Large intestine (tissue), 3 donors: ENCODE measurements at regions not wholly inside any gene's neighbourhood (a gene's known extent, or its start where the extent isn't known, plus 50 kb on each side); places are given as distances from the start of the nearest gene placed in this dataset.
A peak's percentile ranks its signal among the peaks of the same experiment; 100 is the strongest.
"Not testable (repeated sequence)": the region's sequence is repeated elsewhere in the genome, so short reads cannot be mapped to it uniquely, and the experiment has no call there.

Source experiments
- DNase-seq, 2 donors: peaks; one replicate each; pipeline versions ENCODE4 v3.0.0 to v3.0.0-alpha.2; 2013
- H3K27ac ChIP-seq: one replicate; pipeline ENCODE4 v1.5.1; 2013; ENCODE audit warnings: low read length
- H3K27me3 ChIP-seq: 2 replicates; pipeline ENCODE4 v1.6.1; 2013; ENCODE audit warnings: low read length; ENCODE audit not compliant: control insufficient read depth, insufficient read depth
- H3K36me3 ChIP-seq: 2 replicates; pipeline ENCODE4 v1.6.1; 2013; ENCODE audit warnings: low read length; ENCODE audit not compliant: control insufficient read depth, insufficient read depth
- H3K4me1 ChIP-seq: one replicate; pipeline ENCODE4 v1.6.1; 2013; ENCODE audit warnings: low read length; ENCODE audit not compliant: control insufficient read depth, insufficient read depth
- H3K4me3 ChIP-seq: one replicate; pipeline ENCODE4 v1.5.1; 2013; ENCODE audit warnings: low read length
- H3K9me3 ChIP-seq: one replicate; pipeline ENCODE4 v1.6.1; 2013; ENCODE audit warnings: mild to moderate bottlenecking, low read depth, low read length, moderate library complexity; ENCODE audit not compliant: control insufficient read depth
- WGBS: methylation state at CpG from one replicate; pipeline ENCODE4 v1.1.5; 2013; ENCODE audit warnings: low lambda C conversion rate; ENCODE audit not compliant: insufficient coverage; 5-methylcytosine and 5-hydroxymethylcytosine counted together

DNA sequence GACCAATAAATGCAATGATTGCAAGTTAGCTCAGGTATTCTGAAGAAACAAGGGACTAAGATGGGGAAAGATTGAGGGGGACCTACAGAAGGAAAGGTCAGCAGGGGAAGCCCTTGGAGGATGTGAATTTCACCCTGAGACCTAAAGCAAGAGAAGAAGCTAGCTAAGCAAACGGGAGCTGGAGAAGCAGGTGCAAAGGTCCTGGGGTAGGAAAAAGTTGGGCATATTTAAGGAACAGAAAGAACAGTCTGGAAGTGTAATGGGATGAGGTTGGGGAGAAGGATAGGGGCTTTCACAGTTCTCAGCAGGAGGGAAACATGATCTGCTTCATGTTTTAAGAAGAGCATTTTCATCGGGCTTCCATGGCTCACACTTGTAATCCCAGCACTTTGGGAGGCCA lies 89.7 kb upstream of the SLC45A1 start:
- H3K36me3 ChIP-seq: no peaks in the 10 kb centered on the region
- no peaks in the 10 kb centered on the region for H3K27me3 ChIP-seq
- H3K27ac ChIP-seq: no peak overlapping the region
- DNase-seq: no peak
- H3K9me3 ChIP-seq: no peaks in the 10 kb centered on the region
- H3K4me3 ChIP-seq: no peak overlapping the region
- no CpG with 5 or more reads among the region's 2 CpGs for WGBS
- H3K4me1 ChIP-seq: peaks cover 3% of the 10 kb centered on the region

DNA sequence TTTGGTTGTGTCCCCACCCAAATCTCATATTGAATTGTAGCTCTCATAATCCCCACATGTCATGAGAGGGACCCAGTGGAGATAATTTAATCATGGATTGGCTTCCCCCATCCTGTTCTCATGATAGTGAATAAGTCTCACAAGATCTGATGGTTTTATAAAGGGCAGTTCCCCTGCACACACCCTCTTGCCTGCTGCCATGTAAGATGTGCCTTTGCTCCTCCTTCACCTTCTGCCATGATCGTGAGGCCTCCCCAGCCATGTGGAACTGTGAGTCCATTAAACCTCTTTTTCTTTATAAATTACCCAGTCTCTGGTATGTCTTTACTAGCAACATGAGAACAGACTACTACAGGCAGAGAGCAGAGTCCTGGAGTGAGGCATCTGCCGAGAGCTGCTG lies 90.2 kb upstream of the SLC45A1 start:
- not testable (repeated sequence) for H3K36me3 ChIP-seq, DNase-seq, H3K9me3 ChIP-seq, H3K4me1 ChIP-seq, H3K27me3 ChIP-seq, H3K4me3 ChIP-seq, H3K27ac ChIP-seq
- no CpG with 5 or more reads among the region's 2 CpGs for WGBS

DNA sequence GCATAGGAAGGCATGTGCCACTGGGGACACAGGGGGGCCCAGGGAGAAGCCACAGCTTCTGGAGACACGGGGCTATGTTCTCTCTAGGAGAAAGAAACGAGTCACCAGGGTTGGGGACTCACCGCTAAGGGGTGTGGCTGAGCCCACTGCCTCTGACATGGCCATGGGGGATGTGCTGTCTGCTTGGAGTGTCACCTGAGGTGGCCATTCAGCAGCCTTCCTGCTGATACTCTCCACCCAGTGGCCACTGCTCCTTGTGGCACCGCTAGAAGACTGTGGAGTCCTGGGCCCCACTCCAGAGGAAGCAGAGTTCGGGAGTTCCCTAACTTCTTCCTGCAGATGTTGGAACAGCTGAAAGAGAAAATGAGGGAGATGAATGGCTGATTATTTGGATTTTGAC lies 91.2 kb upstream of the SLC45A1 start:
- H3K36me3 ChIP-seq: no peaks in the 10 kb centered on the region
- H3K27me3 ChIP-seq: no peaks in the 10 kb centered on the region
- no peak for DNase-seq
- H3K9me3 ChIP-seq: no peaks in the 10 kb centered on the region
- H3K4me3 ChIP-seq: no peak overlapping the region
- H3K27ac ChIP-seq: no peak overlapping the region
- WGBS: no CpG with 5 or more reads among the region's 5 CpGs
- no peaks in the 10 kb centered on the region for H3K4me1 ChIP-seq

DNA sequence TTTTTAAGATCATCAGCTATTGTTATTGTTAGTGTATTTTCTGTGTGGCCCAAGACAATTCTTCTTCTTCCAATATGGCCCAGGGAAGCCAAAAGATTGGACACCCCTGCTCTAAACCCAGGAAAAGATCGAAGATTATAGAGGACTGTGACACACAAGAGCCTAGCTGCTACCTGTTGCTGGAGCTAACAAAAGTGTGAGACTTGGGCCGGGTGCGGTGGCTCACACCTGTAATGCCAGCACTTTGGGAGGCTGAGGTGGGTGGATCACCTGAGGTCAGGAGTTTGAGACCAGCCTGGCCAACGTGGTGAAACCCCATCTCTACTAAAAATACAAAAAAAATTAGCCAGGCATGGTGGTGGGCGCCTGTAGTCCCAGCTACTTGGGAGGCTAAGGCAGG lies 91.9 kb upstream of the SLC45A1 start:
- H3K27me3 ChIP-seq, H3K4me3 ChIP-seq, H3K36me3 ChIP-seq, H3K4me1 ChIP-seq, DNase-seq, H3K27ac ChIP-seq, H3K9me3 ChIP-seq: not testable (repeated sequence)
- WGBS: no CpG with 5 or more reads among the region's 5 CpGs

DNA sequence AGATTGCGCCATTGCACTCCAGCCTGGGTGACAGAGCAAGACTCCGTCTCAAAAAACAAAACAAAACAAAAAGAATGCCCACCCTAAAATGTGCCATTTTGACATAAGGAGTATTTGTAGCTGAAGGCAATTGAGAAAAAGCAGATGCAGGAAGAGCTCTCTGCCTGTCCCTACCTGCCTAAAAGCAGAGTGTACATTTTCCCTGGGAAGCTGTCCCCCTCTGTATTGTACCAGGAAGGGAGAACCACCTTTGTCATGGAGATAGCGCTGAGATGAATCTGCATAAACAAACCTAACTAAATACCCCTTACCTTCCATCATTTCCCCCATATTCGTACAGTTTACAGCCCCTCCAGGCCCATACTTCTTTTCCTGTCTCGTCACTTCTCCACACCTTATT lies 94.4 kb upstream of the SLC45A1 start:
- Histone ChIP-seq H3K27ac (no peak overlapping the region), H3K36me3 (no peaks in the 10 kb centered on the region), H3K9me3 (no peaks in the 10 kb centered on the region), H3K4me1 (no peaks in the 10 kb centered on the region), H3K27me3 (no peaks in the 10 kb centered on the region), H3K4me3 (no peak overlapping the region)
- no CpG with 5 or more reads among the region's 5 CpGs for WGBS
- no peak for DNase-seq

DNA sequence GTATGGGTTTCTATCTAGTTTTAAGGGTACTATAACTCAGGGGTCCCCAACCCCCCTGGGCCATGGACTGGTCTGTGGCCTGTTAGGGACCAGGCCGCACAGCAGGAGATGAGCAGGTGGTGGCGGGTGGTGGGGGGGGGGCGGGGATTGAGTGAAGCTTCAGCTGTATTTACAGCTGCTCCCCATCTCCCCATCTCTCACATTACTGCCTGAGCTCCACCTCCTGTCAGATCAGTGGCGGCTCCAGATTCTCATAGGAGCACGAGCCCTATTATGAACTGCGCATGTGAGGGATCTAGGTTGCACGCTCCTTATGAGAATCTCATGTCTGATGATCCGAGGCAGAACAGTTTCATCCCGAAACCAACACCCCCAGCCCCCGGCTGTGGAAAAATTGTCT lies 95.1 kb upstream of the SLC45A1 start:
- DNase-seq: no peak
- no CpG with 5 or more reads among the region's 10 CpGs for WGBS
- no peak overlapping the region for H3K27ac ChIP-seq

DNA sequence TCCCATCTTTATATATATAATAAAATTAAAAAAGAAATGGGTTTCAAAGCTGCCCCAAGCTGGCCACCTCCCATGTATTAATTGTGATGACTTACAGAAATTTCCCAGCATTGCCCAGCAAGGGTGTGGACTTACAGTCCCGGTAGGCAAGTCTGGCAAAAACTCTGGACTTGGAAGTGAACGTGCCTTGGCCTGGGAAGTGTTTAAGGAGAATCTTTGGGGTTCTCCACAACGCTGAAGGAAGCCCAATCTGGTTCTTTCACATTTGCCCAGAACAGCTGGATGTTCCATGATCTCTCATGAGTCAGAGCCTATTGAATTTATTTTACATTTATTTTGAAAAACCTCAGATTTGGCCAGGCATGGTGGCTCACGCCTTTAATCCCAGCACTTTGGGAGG lies 98.4 kb upstream of the SLC45A1 start:
- H3K27ac ChIP-seq: no peak overlapping the region
- H3K4me1 ChIP-seq: peaks cover 13% of the 10 kb centered on the region
- H3K4me3 ChIP-seq: no peak overlapping the region
- no peak for DNase-seq
- H3K36me3 ChIP-seq: no peaks in the 10 kb centered on the region
- no peaks in the 10 kb centered on the region for H3K9me3 ChIP-seq
- H3K27me3 ChIP-seq: no peaks in the 10 kb centered on the region
- no CpG with 5 or more reads among the region's 4 CpGs for WGBS

More for the DNA sequence above, 95.1 kb upstream of the SLC45A1 start:
- Histone ChIP-seq H3K4me3 (no peak overlapping the region), H3K36me3 (no peaks in the 10 kb centered on the region), H3K9me3 (no peaks in the 10 kb centered on the region), H3K4me1 (peaks cover under 1% of the 10 kb centered on the region), H3K27me3 (no peaks in the 10 kb centered on the region)

DNA sequence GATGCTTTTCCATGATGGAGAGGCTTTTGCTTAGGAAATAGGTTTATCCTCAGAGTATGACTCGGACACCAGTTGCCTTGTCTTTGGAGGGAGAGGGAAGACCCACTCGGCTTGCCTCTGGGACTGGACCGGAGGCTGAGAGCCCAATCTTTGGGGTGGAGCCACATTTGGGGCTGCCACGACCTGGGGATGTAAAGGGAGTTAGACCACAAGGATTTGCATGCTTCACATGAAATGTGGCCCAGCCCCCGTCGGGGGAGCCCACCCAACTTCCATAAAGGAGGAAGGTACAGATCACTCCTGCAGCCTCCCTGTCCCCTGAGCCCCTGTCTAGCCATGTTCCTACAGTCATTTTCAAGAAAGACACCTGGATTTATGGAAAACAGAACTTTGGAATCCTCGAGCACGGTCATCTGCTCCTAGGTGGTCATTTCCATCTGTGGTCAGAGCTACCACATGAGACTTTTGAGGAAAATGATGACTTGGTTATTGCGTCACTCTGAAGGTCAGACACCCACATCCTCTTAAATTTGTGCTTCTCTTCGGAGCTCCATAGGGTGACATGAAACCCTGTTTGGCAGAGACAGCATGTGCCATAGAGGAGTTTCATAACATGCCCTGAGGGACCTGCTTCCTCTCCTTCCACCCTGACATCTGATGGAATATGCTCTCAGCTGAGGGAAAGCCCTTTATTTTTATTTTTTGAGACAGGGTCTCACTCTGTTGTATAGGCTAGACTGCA lies 99.4 kb upstream of the SLC45A1 start:
- WGBS: no CpG with 5 or more reads among the region's 10 CpGs
- Histone ChIP-seq H3K4me3 (no peak overlapping the region), H3K36me3 (no peaks in the 10 kb centered on the region), H3K9me3 (no peaks in the 10 kb centered on the region), H3K27me3 (no peaks in the 10 kb centered on the region), H3K27ac (no peak overlapping the region), H3K4me1 (peaks cover 13% of the 10 kb centered on the region)
- no peak for DNase-seq

DNA sequence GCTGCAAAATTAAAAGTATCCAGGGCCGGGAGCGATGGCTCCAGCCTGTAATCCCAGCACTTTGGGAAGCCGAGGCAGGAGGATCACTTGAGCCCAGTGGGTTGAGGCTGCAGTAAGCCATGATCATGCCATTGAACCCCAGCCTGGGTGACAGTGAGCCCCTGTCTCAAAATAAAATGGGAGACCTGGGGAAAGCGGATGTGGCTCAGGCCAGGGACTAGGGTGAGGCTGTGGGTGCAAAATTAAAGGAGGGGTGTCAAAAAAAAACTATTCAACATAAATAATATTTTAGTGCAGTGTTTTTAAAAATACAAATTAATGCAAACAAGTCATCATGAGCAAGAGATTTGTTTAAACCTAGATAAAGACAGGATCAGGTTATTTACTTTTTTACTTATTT lies 100.1 kb upstream of the SLC45A1 start:
- H3K27me3 ChIP-seq: no peaks in the 10 kb centered on the region
- no peaks in the 10 kb centered on the region for H3K36me3 ChIP-seq
- H3K4me3 ChIP-seq: peak overlapping the region; percentile 48
- H3K27ac ChIP-seq: no peak overlapping the region
- no CpG with 5 or more reads among the region's 4 CpGs for WGBS
- peaks cover 13% of the 10 kb centered on the region for H3K4me1 ChIP-seq
- H3K9me3 ChIP-seq: no peaks in the 10 kb centered on the region
- DNase-seq: no peak

DNA sequence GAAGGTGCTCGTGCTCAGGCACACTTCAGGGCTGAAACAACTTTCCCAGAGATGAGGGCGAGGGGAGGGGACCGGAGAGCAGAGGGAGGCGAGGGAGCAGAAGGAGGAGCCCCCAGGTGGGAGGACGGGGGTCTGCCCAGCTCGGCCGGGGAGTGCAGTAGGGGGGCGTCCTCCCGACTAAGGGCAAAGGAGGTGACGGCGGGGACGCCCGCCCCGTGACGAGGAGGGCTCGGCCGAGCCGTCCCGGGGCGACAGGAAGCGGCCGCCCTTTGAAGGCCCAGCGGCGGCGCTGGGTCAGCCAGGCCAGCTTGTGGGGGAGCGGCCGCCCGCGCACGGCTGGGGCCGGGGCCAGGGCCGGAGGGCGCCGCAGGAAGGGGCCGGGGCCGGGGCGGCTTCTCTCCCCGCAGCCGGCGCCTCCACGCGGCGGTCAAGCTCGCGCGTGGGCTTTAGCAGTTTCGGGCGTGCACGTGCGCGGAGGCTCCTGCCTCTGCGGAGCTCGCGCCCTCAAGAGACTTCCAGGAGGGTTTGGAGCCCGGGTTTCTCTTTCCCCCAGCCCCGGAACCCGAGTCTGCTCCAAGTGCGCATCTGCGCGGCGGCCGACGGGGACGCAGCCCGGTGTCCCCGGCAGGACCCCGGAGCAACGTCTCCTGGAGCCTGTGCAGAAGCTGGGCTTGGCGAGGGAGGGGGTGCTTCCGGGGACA lies 100.8 kb upstream of the SLC45A1 start:
- H3K27ac ChIP-seq: peak overlapping the region; percentile 33
- DNase-seq: peak in 1 of 2 donors; percentile 75
- H3K4me3 ChIP-seq: peak overlapping the region; percentile 48
- WGBS: no CpG with 5 or more reads among the region's 70 CpGs
- H3K9me3 ChIP-seq: no peaks in the 10 kb centered on the region
- H3K36me3 ChIP-seq: no peaks in the 10 kb centered on the region
- no peaks in the 10 kb centered on the region for H3K27me3 ChIP-seq
- H3K4me1 ChIP-seq: peaks cover 13% of the 10 kb centered on the region

DNA sequence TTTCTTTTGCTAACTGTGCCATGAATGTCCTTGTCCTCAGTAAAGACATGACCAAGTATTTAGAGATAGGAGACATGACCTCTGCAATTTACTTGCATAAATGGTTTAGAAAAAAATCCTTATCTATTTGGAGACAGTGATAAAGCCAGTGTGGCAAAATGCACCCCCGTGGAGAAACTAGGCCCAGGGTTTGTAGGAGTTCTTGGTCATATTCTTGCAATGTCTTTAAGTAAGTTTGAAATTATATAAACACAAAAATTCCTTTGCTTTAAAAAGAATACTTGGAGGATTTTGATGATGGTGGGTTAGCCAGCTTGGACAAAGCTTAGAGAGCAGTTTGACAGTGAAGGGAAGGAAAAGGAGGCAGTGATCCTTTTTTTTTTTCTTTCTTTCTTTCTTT lies 101.9 kb upstream of the SLC45A1 start:
- no peak for DNase-seq
- H3K9me3 ChIP-seq: no peaks in the 10 kb centered on the region
- H3K27ac ChIP-seq: no peak overlapping the region
- H3K36me3 ChIP-seq: no peaks in the 10 kb centered on the region
- H3K4me3 ChIP-seq: no peak overlapping the region
- WGBS: 14% methylated on average over 1 of the region's 1 CpG
- peaks cover 13% of the 10 kb centered on the region for H3K4me1 ChIP-seq
- H3K27me3 ChIP-seq: no peaks in the 10 kb centered on the region
